PFSK-1 (cell line): ENCODE measurements at regions not wholly inside any gene's neighbourhood (a gene's known extent, or its start where the extent isn't known, plus 50 kb on each side); places are given as distances from the start of the nearest gene placed in this dataset.

Source experiments
- FOXP2 ChIP-seq: optimal IDR thresholded peaks from 2 replicates; pipeline ENCODE3; 2011; ENCODE audit warnings: borderline replicate concordance, control low read depth, inconsistent platforms; ENCODE audit not compliant: insufficient read depth; ENCODE audit errors: extremely low read length, extremely low read depth
- POLR2AphosphoS5 ChIP-seq: IDR thresholded peaks from 2 replicates; pipeline ENCODE4 v1.6.1; 2012; ENCODE audit warnings: low read depth, mild to moderate bottlenecking, control low read depth, low read length, moderate library complexity
- SIN3A ChIP-seq: IDR thresholded peaks from 2 replicates; pipeline ENCODE4 v1.6.1; 2012; ENCODE audit warnings: mild to moderate bottlenecking, low read length, moderate library complexity, borderline replicate concordance; ENCODE audit not compliant: insufficient read depth
- TAF1 ChIP-seq: IDR thresholded peaks from 2 replicates; pipeline ENCODE4 v1.6.1; 2012; ENCODE audit warnings: low read length, control low read depth, borderline replicate concordance; ENCODE audit not compliant: insufficient read depth
- TF ChIP-seq, protein P1 (sequence below), 2 experiments: IDR thresholded peaks; 2 replicates each; pipeline versions ENCODE4 v1.6.1 to v1.8.0; 2011 to 2012; ENCODE audit warnings: low read depth in 2 of 2, low read length in 2 of 2, control low read depth in 1 of 2, inconsistent platforms in 1 of 2, mild to moderate bottlenecking in 1 of 2, moderate library complexity in 1 of 2; ENCODE audit not compliant: insufficient read depth in 1 of 2

DNA sequence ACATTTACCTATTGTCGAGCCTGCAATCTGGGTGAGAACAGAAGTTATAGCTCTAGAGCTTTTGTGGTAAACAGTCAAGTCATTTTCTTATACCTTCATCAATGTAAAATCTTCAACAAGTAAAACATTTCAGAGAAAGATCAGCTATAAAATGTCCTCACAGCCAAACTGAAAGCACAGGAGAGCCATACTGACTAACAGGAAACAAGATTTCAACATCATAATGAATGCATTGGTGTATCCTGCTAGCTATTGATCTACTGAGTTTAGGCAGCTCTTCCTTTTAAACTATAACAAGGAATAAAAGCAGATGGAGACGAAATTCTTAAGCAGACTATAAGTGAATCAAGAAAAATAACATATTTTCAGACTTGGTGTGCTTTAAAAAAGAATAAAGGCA, 1522.9 kb upstream of the WWC1 start:
- TF ChIP-seq, protein P1, sequence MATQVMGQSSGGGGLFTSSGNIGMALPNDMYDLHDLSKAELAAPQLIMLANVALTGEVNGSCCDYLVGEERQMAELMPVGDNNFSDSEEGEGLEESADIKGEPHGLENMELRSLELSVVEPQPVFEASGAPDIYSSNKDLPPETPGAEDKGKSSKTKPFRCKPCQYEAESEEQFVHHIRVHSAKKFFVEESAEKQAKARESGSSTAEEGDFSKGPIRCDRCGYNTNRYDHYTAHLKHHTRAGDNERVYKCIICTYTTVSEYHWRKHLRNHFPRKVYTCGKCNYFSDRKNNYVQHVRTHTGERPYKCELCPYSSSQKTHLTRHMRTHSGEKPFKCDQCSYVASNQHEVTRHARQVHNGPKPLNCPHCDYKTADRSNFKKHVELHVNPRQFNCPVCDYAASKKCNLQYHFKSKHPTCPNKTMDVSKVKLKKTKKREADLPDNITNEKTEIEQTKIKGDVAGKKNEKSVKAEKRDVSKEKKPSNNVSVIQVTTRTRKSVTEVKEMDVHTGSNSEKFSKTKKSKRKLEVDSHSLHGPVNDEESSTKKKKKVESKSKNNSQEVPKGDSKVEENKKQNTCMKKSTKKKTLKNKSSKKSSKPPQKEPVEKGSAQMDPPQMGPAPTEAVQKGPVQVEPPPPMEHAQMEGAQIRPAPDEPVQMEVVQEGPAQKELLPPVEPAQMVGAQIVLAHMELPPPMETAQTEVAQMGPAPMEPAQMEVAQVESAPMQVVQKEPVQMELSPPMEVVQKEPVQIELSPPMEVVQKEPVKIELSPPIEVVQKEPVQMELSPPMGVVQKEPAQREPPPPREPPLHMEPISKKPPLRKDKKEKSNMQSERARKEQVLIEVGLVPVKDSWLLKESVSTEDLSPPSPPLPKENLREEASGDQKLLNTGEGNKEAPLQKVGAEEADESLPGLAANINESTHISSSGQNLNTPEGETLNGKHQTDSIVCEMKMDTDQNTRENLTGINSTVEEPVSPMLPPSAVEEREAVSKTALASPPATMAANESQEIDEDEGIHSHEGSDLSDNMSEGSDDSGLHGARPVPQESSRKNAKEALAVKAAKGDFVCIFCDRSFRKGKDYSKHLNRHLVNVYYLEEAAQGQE (IDR thresholded peaks at IDR 0.05; ENCODE audit: insufficient read depth in 1 of 2, low read depth in 2 of 2, low read length in 2 of 2), result no peak
- no peak for TF ChIP-seq FOXP2

GRCh38 chr5:166772770-166773169, 1518.7 kb upstream of the WWC1 start:
- no peak for TF ChIP-seq TAF1
- no peak for TF ChIP-seq SIN3A

DNA sequence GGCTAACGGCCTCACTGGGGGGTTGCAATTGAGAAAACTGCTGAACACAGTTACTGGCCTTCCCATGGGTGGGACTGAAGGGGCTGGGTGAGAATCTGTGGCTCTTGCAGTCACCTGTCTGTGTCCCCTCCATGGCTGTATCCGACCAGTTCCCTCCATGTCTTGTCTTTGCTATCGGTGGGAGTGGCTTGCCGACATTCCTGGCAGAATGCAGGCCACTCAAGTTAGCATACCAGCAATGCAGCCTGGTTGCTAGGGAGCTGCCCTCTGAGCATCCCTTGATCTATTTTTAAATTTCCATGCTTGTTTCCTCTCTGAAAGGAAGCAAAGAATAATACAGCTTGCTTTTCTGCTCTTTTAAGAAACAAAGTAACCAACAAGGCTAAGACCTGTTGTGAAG, 1509.7 kb upstream of the WWC1 start:
- TF ChIP-seq, protein P1 (IDR thresholded peaks at IDR 0.05; ENCODE audit: insufficient read depth in 1 of 2, low read depth in 2 of 2, low read length in 2 of 2), result no peak
- TF ChIP-seq TAF1 (no peak), FOXP2 (no peak), POLR2AphosphoS5 (no peak), SIN3A (no peak)

- TF ChIP-seq FOXP2 (no peak), SIN3A (no peak), TAF1 (no peak), POLR2AphosphoS5 (no peak)
- TF ChIP-seq, protein P1 (IDR thresholded peaks at IDR 0.05; ENCODE audit: insufficient read depth in 1 of 2, low read depth in 2 of 2, low read length in 2 of 2), result no peak
Observed at GRCh38 chr5:166784545-166785078, 1506.8 kb upstream of the WWC1 start.

DNA sequence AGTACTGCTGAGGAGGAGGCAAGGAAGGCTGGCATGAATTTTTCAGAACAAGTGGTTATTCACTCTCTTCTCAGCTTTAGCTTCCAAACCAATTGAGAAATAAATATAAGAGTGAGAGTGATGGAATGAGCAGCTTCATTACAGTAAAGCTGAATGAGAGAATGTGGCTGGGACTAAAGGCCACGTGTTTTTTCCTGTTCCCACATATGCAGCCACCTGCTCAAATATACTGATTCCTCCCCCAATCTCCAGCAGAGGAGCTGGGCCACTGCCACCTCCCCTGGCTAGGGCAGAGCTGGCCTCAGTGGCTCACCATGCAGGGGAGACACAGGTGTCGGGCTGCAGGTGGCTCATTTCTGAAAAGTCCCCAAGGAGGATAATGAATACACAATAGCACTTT, 1505.3 kb upstream of the WWC1 start:
- no peak for TF ChIP-seq POLR2AphosphoS5
- no peak for TF ChIP-seq SIN3A
- TF ChIP-seq TAF1, result no peak

DNA sequence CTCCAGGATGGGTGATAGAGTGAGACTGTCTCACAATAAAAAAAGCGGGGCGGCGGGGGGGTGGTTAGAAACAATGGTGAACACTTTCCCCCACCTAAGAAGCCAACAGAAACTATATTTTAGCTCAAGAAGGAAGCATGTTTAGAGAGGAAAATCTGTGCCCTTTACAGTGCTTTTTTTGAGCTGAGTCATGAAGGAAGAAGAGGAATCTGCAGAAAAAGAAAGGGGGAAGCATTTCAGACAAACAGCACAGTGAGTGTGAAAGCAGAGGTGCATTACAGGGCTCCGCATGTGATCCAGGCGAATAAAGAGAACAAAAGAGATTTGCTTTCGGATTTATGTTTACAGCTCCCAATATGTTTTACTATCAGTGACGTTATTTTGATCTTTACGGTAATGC, 1504.6 kb upstream of the WWC1 start:
- TF ChIP-seq SIN3A, result no peak

DNA sequence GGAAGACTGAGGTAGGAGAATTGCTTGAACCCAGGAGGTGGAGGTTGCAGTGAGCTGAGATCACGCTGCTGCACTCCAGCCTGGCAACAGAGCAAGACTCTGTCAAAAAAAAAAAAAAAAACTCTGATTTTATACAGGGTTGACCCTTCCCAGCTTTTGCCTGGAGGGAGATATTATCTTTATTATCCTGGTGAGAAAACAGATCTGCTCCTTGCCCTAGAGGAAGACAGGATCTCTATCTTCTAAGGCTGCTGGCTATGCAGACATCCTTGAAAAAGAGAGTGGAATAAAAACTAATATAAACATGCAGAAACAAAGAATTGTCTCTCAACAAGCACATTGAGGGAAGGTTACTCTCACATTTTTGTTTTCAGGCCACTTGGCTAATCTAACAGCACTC, 1503.4 kb upstream of the WWC1 start:
- TF ChIP-seq, protein P1 (IDR thresholded peaks at IDR 0.05; ENCODE audit: insufficient read depth in 1 of 2, low read depth in 2 of 2, low read length in 2 of 2), result no peak
- TF ChIP-seq FOXP2, result no peak
